ENCODE measurements at regions not wholly inside any gene's neighbourhood (a gene's known extent, or its start where the extent isn't known, plus 50 kb on each side); places are given as distances from the start of the nearest gene placed in this dataset.

DNA sequence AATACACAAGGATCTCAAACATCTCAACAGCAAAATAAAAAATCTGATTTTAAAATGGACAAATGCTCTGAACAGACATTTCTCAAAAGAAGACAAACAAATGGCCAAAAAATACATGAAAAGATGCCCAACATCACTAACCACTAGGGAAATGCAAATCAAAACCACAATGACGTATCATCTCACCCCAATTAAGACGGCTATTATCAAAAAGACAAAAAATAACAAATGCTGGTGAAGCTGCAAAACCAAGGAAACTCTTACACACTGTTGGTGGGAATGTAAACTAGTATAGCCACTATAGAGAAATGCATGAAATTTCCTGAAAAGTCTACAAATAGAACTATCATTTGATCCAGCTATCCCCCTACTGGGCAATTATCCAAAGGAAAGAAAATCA, 145.0 kb downstream of the BTG1 start:
- DNase-seq (ENCODE audit: low spot score) = no peak

DNA sequence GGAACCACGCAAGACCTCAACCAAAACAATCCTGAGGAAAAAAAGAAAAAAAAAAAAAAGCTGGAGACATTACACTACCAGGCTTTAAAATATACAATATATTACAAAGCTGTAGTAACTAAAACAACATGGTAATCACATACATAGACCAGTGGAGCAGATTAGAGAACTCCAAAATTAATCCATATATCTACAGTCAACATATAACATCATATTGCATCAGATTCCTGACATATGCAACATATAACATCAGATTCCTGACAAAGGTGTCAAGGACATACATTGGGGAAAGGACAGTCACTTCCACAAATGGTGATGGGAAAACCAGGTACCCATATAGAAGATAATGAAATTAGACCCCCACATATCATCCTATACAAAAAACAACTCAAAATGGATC, 145.8 kb downstream of the BTG1 start:
- DNase-seq (ENCODE audit: low spot score) = no peak

DNA sequence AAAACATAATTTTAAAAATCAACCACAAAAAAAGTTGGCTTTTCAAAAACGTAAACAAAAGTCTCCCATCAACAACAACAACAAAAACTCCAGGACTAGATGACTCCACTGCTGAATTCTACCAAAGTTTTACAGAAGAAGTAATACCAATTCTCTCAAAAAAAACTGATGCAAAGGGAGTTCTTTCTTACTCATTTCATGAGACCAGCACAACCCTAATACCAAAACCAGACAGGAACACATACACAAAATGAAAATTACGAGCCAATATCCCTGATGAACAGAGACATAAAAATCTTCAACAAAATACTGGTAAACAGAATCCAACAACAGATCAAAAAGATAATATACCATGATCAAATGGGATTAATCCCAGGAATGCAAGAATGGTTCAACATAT, 147.3 kb downstream of the BTG1 start:
- no peak for DNase-seq (ENCODE audit: low spot score)

DNA sequence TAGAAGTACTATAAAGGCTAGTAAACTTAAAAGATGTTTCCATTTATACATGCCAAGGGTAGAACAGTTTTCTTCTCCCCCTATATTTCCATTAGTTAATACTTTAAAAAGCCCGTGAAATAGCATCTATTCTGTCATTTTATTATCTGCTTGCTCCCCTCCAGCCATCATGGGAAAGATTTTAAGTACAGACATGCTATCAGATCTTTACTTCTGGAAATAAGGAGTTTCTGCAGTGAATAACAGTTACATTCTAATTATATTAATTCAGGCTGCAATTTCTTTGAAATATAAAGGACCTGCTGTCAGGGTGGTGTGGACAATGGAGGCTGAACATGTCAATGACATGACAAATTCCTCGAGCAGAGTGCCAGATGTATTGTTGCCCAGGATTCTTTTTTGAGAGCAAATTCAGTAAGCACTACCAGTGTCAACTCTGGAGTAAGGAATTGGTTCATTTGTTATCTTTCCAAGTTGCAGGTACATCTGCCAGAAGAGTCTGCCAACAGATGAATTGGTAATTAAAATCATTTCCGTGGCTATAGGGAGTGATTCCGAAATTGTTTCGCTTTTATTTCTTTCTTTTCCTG, 151.3 kb downstream of the BTG1 start:
- no peak for DNase-seq (ENCODE audit: low spot score)

DNA sequence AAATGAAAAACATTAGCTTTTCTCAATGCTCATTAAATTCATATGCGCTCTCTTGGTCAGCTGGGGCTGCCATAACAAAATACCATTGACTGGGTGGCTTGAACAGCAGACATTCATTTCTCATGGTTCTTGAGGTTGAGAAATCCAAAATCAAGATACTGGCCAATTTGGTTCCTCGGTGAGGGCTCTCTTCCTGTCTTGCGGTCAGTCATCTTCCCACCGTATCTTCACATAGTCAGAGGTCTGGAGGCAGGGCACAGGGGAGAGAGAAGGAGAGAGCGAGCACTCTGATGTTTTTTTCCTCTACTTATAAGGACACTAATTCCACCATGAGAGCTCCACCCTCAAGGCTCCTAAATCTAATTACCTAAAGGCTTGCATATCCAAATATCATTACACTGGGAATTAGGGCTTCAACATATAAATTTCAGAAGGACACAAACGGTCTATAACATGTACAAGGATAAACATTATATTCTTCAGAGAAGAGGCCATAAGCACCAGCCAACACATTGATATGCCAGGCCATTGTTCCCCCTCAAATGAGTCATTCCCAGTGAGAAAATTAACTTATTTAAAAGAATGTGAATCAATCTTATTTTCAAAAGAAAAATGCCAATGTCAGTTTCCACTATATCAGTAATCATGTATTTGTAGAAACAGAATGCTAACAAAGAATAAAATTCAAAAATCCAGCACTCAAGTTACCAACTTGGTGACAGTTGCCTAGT, 152.2 kb downstream of the BTG1 start:
- DNase-seq (ENCODE audit: low spot score) = no peak

DNA sequence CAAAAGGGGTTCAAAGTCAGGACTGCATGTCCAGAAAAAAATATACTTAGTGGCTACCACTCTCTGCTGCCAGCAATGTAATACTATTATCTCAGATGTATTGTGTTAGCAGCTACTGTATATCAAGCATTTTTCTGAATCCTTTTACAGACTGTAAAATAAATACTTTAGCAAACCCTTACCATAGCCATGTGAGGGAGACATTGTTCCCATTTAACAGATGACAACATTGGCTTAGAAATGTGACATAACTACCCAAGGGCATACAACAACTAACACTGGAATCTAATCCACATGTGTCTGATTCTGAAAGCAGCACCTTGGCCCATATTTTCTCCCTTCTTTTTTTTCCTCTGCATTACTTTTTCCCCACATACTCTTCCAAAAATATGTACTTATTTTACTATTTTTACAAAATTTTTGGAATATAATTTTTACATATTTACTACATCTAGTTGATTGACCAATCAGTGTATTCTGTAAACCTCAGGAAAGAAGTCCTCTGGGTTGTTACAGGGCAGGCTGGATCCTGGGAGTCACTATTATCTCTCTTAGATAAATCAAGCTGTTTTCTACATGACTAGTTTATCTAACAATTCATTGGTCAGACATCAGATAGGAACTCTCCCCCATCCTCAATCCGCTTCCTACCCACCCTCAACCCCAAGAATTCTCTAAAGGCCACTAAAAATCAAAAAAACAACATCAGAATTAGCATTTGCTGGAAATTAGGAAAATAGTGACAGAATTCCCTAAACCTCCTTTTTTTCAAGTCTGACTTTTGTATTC, 154.1 kb downstream of the BTG1 start:
- DNase-seq (ENCODE audit: low spot score) = no peak

DNA sequence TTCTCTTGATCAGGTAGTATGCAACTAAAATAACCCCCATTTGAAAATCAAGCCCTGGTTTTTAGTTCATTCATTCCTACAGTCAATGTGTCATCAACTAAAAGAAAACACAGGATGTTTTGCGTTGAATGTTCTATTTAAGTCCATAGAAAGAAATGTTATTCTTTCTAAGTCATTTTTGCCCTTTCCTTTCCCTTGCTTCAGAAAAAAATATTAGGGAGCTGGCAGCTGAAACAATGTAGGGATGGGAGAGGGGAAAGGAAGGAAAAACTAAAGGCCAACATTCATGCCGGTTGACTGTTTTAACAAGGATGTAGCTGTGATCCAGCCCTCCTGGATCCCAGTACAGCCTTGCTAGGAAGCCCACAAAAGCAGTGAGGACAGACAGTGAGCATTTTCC, 155.1 kb downstream of the BTG1 start:
- no peak for DNase-seq (ENCODE audit: low spot score)

DNA sequence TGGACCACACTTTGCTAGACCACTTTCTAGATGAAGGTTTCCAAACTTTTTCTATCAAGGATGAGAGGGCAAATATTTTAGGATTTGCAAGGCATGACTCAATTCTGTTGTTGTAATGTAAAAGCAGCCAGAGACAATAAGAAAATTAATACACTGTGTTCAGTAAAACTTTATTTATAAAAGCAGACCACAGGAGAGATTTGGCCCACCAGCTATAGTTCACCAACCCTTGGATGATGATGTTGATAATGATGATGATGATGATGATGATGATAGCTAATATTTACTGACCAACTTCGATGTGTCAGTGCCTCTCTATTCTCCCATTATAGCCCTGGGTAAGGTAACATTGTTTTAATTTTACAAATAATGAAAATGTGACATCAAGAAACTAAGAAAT, 156.5 kb downstream of the BTG1 start:
- DNase-seq (ENCODE audit: low spot score) = no peak

DNA sequence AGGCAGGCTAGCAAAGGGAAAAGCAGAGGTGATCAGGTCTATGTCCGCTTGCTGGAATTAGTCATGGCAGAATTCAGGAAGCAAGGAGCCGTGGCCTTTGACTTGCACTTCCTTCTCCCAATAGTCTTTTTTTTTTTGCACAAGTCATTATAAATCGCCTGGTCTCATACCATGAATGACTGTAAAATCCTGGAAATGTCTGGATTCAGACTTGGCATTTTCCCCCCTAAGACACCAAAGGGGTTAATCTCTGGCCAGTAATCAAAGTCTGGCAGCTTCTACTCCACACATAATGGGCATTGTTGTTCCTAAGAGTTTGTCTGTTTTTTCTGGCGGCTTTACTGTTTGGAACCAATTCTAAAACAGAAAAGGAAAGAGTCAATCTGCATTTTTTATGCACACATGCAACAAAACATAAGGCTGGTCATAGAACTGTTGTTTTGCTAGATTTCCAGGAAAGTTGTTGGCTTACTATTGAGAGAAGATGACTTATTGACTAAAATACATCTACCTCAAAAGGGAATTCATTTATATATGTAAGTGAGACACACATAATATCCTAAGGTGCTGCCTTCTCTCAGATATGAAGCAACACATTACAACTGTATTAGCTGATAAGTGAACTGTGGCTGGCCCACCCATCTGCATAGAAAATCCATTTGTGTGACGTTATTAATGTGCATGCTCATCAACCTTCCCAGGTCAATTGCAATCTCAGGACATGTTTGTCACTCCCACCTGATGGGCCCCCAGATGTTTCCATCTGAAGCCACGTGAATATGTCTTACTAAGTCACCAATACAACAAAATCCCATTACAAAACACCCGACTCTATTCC, 157.3 kb downstream of the BTG1 start:
- no peak for DNase-seq (ENCODE audit: low spot score)

DNA sequence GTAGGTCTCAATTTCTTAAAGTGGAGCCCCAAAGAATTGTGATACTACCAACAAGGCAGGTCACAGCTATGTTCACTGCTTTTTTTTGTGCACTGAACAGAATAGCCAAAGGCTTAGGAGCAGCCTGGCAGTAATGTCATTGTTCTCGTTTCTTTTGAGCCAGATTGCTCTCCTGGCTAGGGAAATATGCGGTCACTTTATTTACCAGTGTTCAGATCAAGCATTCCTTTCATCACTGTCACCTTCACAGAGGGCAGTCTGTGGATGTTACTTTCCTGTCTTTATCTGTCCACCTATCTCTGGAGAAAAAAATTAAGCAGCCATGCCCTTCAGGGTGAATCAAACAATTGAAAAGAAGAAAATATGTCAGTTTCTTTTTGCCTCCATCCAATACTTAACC, 159.6 kb downstream of the BTG1 start:
- no peak for DNase-seq (ENCODE audit: low spot score)

DNA sequence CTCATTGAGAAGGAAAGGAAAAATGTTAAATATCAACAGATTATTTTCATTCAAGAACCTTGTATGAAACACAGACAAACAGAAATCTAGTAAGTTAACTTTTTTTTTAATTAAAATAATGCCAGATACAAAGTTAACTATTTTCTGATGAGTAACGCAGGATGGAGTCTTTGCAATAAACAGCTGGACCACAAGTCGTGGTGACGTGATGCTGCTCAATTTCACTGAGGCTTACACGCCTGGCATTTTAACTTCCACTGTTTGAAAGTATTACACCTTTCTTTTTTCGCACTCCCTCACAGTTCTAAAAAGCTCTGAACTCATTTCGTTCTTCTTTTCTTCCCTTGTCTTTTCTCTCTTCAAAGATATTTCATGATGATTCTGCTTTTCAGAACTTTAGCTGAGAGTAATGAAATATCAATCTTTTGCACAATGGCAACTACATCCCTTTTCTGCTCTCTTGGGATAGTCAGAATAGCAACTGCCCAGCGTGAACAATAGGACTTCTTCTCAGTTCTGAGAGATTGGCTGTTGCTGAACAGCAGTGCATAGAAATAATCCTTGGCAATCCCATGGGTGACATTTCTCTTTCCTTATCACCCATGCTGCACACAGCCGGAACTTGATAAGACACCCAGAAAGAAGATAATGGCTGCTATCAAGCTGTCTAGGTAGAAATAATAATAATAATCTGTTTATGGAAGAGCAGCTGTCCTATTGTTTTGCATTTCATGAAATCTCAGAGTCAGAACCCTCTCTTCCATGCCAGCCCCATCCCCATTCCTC, 160.5 kb downstream of the BTG1 start:
- no peak for DNase-seq (ENCODE audit: low spot score)

DNA sequence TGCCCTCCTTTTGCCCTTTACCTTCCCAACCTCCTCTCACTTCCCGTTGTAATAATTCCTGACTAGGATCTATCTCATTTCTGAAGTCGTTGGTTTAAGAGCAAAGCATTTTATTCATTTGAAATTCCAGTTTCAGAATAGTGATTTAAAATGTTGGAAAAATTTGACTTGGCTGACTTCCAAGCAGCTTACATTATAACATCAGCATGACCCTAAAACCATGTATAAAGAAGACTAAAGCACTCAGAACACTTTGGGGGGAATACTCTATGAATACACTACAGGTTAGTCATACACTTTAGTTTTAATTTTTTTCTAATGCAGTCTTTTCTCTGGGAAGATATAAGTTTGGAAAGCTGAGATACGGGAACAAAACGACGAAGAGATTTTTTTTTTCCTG, 161.1 kb downstream of the BTG1 start:
- DNase-seq (ENCODE audit: low spot score) = no peak

DNA sequence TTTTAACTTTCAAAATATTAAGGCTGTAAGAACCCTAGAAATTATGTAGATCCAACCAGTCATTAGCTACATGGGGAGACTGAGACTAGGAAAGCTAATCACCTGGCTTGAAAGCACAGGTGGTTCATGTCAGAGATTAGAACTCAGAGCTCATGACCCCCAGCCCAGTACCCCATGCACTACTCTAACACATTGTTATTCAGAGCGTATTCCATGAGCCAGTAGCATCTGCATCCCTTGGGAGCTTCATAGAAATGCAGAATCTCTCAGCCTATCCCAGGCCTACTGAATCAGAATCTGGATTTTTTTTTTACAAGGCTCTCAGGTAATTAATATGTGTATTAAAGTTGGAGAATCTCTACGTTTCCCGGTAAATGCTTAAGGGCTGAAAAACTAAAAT, 161.7 kb downstream of the BTG1 start:
- no peak for DNase-seq (ENCODE audit: low spot score)

DNA sequence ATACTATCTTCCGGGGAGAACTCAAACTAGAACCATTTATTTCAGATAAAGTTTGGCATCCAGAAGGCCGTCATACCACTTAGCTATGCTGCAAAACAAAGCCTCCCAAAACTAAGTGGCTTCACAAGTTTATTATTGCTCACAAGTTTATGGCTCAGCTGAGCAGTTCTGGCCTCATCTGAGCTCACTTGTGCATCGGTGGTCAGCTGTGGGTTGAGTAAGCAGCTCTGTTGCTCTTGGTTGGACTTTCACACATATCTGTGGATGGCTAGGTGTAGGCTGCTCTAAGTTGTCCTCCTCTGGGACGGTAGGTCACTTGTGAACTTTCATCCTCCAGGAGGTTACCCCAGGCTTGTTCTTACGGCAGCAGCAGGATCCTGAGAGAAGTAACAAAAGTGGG, 162.7 kb downstream of the BTG1 start:
- DNase-seq (ENCODE audit: low spot score) = no peak

DNA sequence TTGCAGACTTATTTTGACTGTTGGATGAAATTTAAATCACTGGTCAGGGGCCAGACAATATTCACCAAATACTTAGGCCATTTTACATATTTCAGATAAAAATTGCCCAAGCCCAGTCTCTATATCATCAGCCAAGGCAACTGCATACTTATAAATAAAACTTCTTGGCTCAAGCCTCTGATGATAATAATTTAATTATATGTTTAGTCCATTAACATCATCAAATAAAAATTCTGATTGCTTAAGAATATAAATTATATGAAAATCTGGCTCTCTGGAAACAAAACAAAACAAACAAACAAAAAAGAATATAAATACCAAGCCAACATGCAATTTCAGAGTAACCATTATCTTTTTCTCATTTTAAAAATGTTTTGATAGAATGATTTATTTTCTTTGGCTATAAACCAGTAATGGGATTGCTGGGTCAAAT, 165.2 kb downstream of the BTG1 start:
- DNase-seq (ENCODE audit: low spot score) = no peak

DNA sequence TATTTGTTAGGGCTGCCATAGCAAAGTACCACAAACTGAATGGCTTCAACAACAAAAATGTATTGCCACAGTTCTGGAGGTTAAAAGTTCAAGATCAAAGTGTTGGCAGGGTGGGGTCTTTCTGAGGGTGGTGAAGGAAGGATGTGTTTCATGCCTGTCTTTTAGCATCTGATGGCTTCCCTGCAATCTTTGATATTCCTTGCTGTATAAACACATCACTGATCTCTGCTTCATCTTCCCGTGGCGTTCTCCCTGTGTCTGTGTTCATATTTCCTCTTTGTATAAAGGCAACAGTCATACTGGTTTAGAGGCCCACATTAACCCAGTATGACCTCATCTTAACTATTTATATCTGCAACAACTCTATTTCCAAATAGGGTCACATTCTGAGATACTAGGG, 167.5 kb downstream of the BTG1 start:
- DNase-seq (ENCODE audit: low spot score) = no peak

DNA sequence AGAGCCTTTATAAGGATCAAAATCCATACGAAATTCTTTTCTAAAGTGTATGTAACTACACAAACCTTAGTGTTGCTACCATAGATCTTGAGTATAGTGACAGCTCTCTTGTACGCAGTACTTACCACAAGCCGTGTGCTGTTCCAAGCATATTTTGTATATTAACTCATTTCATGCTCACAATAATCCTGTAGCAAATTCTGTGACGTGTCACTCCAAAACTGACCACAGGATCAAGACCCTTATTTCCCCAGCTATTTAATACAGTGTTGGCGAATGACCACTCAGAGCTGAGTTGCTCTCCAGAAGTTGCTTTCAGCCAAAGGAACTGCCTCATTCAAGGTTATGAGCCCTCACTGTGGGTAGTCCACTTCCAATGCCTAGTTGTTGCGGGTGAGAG, 169.8 kb downstream of the BTG1 start:
- no peak for DNase-seq (ENCODE audit: low spot score)

DNA sequence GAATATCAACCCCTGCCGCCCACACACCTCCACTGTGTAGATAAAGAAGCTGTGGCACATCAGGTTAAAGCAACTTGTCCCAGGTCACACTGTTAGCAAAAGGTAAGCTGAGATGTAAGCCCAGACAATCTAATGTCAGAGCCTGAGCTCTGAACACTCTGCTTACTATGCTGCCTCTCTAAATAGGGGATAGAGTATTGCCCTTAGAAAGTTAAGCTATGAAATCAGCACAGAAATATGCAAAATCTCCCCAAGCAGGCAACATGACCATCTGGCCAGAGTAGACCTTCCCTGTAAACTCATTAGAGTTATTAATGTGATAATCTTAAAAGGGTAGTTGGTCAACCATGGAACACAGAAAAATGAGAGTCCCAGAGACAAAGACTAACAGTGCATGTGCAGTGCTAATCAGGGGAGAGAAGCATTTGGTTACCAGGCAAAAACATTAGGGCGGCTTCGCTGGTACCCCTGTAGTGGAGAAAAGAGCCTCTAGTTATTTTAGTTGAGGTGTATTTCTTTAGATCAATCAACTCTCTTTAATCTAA, 171.0 kb downstream of the BTG1 start:
- no peak for DNase-seq (ENCODE audit: low spot score)

DNA sequence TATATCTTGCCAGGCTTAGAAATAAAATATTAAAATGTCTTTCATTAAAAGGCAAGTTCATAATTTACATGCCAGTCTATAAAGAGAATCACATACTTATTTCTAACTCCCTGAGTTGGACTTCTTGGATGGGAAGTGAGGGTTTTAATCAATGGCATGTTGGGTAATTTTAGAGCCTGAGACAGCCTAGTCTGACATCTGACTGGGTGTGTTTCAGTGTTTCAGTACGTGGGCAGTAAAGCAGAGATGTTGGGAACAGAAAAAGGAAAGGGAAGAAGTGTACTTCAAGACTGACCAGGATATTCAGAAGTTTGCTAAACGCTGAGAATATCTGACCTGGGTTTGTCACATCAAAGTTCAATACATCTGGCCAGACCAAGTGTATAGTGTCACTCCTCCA, 171.8 kb downstream of the BTG1 start:
- DNase-seq (ENCODE audit: low spot score) = no peak

DNA sequence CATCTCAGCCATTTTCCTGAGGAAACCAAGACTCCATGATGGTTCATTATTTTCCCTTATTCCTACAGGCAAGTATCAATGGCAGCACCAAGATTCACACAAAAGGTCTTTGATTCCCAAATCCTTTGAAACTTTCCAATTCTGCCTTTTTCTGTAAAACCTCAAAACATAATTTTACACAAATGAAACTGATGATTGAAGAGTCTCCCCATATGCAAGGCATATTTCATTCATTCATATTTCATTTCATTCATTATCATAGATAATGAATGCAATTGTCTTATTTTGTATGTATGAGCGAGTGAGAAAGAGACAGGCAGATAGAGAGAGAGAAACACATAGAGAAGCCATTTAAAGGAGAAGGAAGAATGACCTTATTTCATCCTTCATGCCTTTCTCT, 172.8 kb downstream of the BTG1 start:
- no peak for DNase-seq (ENCODE audit: low spot score)

DNA sequence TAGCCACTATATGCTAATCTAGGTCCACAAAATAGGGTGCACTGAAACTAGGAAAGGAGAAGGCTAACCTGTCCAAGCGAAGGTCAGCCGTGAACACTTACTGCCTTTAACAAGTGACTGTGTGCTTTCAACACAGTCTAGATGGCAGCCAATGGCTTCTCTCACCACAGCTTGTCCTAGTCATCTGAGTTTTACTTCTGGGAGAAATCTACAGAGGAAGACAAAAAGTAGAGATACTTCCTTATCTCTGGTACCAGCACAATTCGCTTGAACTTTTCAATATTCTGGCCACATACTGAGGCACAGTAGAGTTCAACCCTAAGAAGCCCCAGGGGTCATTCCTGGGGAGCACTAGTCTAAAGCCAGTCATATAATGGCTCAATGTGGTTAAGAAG, 176.9 kb downstream of the BTG1 start:
- DNase-seq (ENCODE audit: low spot score) = no peak
